ENCODE measurements at regions not wholly inside any gene's neighbourhood (a gene's known extent, or its start where the extent isn't known, plus 50 kb on each side); places are given as distances from the start of the nearest gene placed in this dataset.
"Not testable (repeated sequence)": the region's sequence is repeated elsewhere in the genome, so short reads cannot be mapped to it uniquely, and the experiment has no call there.

DNA sequence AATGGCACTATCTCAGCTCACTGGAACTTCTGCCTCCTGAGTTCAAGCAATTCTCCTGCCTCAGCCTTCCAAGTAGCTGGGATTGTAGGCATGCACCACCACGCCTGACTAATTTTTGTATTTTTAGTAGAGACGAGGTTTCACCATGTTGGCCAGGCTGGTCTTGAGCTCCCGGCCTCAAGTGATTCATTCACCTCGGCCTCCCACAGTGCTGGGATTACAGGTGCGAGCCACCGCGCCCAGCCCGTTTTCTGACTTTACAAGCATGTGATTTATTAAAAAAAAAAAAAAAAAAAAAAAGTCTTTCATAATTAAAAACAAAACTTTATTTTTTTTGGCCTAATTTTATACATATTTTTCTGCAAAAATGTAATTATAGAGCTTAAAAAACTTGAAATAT is 64.8 kb upstream of the DGKB start:
- not testable (repeated sequence) for TF ChIP-seq POLR2AphosphoS5 (IDR thresholded peaks at IDR 0.05; ENCODE audit: borderline replicate concordance, low read depth, low read length); EZH2 (IDR thresholded peaks at IDR 0.05); FOXP2 (optimal IDR thresholded peaks at IDR 0.05; ENCODE audit: control extremely low read depth, extremely low read length, insufficient read depth)

Data from SK-N-MC (cell line).